OCI-LY7 (cell line): ENCODE measurements at regions not wholly inside any gene's neighbourhood (a gene's known extent, or its start where the extent isn't known, plus 50 kb on each side); places are given as distances from the start of the nearest gene placed in this dataset.

ENCODE experiments used
- BruUV-seq: library from RNA; stranded (reverse); fragments of 400-500 nt; replicated peaks from 2 replicates; lab custom pipeline; 2021; lab: Mats Ljungman, UMichigan
- CTCF ChIA-PET: fragments of 300-600 bp; sonication (Branson Sonifier 250); formaldehyde crosslinking; loops from one replicate; lab custom pipeline; 2022; ENCODE audit warnings: antibody characterized with exemption; ENCODE audit not compliant: unreplicated experiment; lab: Charles Lee
- POLR2A ChIA-PET: fragments of 300-600 bp; sonication (Branson Sonifier 250); formaldehyde crosslinking; loops from one replicate; lab custom pipeline; 2022; ENCODE audit warnings: antibody characterized with exemption; lab: Charles Lee
- DNase-seq: peaks from one replicate; pipeline ENCODE4 v3.0.0-alpha.2; 2015; ENCODE audit warnings: low spot score
- H2AFZ ChIP-seq: fragments of 200-600 bp; sonication (generic), shearing (Covaris generic); 2 replicates; pipeline ENCODE4 v1.6.1; 2014; ENCODE audit warnings: mild to moderate bottlenecking, antibody characterized with exemption, low read length, moderate library complexity
- H3K27ac ChIP-seq: fragments of 200-600 bp; sonication (generic); 2 replicates; pipeline ENCODE4 v1.5.1; 2014; ENCODE audit warnings: mixed run types, low read depth, mild to moderate bottlenecking, moderate library complexity, low read length, inconsistent platforms; ENCODE audit not compliant: poor library complexity, severe bottlenecking
- H3K36me3 ChIP-seq: fragments of 200-600 bp; sonication (generic); 2 replicates; pipeline ENCODE4 v1.6.1; 2014; ENCODE audit warnings: mild to moderate bottlenecking, antibody characterized with exemption, low read length, moderate library complexity, mixed read lengths; ENCODE audit not compliant: insufficient read depth
- H3K4me1 ChIP-seq: fragments of 200-600 bp; sonication (generic); 2 replicates; pipeline ENCODE4 v1.5.1; 2014; ENCODE audit warnings: mild to moderate bottlenecking, low read length; ENCODE audit not compliant: insufficient read depth, poor library complexity, severe bottlenecking
- H3K4me2 ChIP-seq: fragments of 200-600 bp; sonication (generic); 2 replicates; pipeline ENCODE4 v1.6.1; 2014; ENCODE audit warnings: mild to moderate bottlenecking, low read length
- H3K4me3 ChIP-seq: fragments of 200-600 bp; sonication (generic); 2 replicates; pipeline ENCODE4 v1.5.1; 2014; ENCODE audit warnings: mild to moderate bottlenecking, low read depth, low read length; ENCODE audit not compliant: poor library complexity, severe bottlenecking
- H3K79me2 ChIP-seq: fragments of 200-600 bp; sonication (generic); 2 replicates; pipeline ENCODE4 v1.6.1; 2016; ENCODE audit warnings: low read depth, mild to moderate bottlenecking, low read length, moderate library complexity, mixed read lengths; ENCODE audit not compliant: insufficient read depth
- H3K9me2 ChIP-seq: fragments of 200-600 bp; sonication (generic); 2 replicates; pipeline ENCODE4 v1.6.1; 2016; ENCODE audit warnings: mild to moderate bottlenecking, low read length, mixed read lengths; ENCODE audit not compliant: insufficient read depth
- H3K9me3 ChIP-seq: fragments of 200-600 bp; sonication (generic); 2 replicates; pipeline ENCODE4 v1.6.1; 2014; ENCODE audit warnings: mild to moderate bottlenecking, mixed run types, low read length, mixed read lengths
- H4K20me1 ChIP-seq: fragments of 200-600 bp; sonication (generic); 2 replicates; pipeline ENCODE4 v1.6.1; 2014; ENCODE audit warnings: mild to moderate bottlenecking, antibody characterized with exemption, low read length, moderate library complexity, mixed read lengths; ENCODE audit not compliant: insufficient read depth
- EZH2phosphoT487 ChIP-seq: fragments of 200-600 bp; sonication (generic); IDR thresholded peaks from 2 replicates; pipeline ENCODE4 v1.6.1; 2018; ENCODE audit warnings: low read depth, borderline replicate concordance, mild to moderate bottlenecking, mixed run types, antibody characterized with exemption, low read length, moderate library complexity, mixed read lengths
- intact Hi-C: fragments of 100-400 bp; cut with micrococcal nuclease; formaldehyde crosslinking; loops from one replicate; pipeline ENCODE4 v1.10.0; 2022; ENCODE audit not compliant: unreplicated experiment
- TF ChIP-seq, protein P1 (sequence below): fragments of 200-600 bp; sonication (generic); conservative IDR thresholded peaks from 2 replicates; pipeline ENCODE4 v1.5.1; 2014; ENCODE audit warnings: mild to moderate bottlenecking, antibody characterized with exemption, low read length, moderate library complexity, mixed read lengths

DNA sequence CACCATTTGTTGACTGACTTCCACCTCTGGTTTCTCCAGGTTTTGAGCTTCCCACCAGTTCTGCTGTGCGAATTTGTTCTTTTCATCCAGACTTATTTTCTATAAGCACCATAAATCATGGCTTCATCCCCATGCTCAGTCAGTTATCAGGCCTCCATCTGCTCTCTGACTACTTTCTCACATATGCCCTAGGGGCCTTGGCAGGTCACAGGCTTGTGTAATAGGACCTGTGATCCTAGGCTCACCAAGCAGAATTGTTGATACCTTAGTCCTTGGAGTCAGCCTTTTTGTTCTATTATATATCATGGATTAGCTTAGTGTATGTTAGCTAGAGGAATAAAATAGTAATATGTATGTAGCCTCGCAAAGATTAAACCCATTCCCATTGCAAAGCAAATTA is 284.2 kb upstream of the TANK start:
- no peaks in the 10 kb centered on the region for H3K9me3 ChIP-seq
- intact Hi-C loops: no loop called here
- no TSS peak for BruUV-seq
- H3K9me2 ChIP-seq: no peaks in the 10 kb centered on the region; the same call in 1 of the 2 replicates
- POLR2A ChIA-PET: interaction anchor here (1.7 kb wide), 1 partner anchor 21 kb away, joined by 5 read pairs; no protein-coding TSS in a partner anchor
- H3K79me2 ChIP-seq: no peaks in the 10 kb centered on the region
- H3K36me3 ChIP-seq: no peaks in the 10 kb centered on the region
- no peak overlapping the region for H2AFZ ChIP-seq
- H3K27ac ChIP-seq: no peak overlapping the region
- H3K4me2 ChIP-seq: no peak overlapping the region
- no peak overlapping the region for H3K4me3 ChIP-seq
- CTCF ChIA-PET: no interaction called here
- no peaks in the 10 kb centered on the region for H4K20me1 ChIP-seq
- DNase-seq: no peak
- TF ChIP-seq, protein P1, sequence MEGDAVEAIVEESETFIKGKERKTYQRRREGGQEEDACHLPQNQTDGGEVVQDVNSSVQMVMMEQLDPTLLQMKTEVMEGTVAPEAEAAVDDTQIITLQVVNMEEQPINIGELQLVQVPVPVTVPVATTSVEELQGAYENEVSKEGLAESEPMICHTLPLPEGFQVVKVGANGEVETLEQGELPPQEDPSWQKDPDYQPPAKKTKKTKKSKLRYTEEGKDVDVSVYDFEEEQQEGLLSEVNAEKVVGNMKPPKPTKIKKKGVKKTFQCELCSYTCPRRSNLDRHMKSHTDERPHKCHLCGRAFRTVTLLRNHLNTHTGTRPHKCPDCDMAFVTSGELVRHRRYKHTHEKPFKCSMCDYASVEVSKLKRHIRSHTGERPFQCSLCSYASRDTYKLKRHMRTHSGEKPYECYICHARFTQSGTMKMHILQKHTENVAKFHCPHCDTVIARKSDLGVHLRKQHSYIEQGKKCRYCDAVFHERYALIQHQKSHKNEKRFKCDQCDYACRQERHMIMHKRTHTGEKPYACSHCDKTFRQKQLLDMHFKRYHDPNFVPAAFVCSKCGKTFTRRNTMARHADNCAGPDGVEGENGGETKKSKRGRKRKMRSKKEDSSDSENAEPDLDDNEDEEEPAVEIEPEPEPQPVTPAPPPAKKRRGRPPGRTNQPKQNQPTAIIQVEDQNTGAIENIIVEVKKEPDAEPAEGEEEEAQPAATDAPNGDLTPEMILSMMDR: no peak
- TF ChIP-seq EZH2phosphoT487: no peak
- no peaks in the 10 kb centered on the region for H3K4me1 ChIP-seq

DNA sequence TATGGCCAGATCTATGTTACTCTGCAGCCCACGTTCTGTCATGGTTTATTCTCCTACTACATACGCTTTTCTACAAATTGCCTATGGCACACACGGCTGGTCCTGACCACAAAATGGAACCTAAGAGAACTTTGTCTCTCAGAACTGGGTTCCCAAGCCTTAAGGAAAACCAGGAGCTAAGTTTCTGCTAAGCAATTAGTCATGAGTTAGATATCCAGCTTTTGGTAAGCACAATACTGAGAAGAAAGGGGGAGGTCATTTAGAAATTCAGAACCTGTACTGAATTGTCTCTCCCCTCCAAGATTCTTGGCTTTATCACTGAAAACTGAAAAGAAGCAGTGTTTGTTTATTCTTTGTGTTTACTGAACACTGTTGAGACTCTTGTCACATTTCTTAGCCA is 283.5 kb upstream of the TANK start:
- no peak for DNase-seq
- no TSS peak for BruUV-seq
- H2AFZ ChIP-seq: no peak overlapping the region
- H3K9me2 ChIP-seq: no peaks in the 10 kb centered on the region; the same call in 1 of the 2 replicates
- no peaks in the 10 kb centered on the region for H3K4me1 ChIP-seq
- no peaks in the 10 kb centered on the region for H3K36me3 ChIP-seq
- no peaks in the 10 kb centered on the region for H4K20me1 ChIP-seq
- CTCF ChIA-PET: no interaction called here
- H3K4me2 ChIP-seq: no peak overlapping the region
- H3K79me2 ChIP-seq: no peaks in the 10 kb centered on the region
- no peak overlapping the region for H3K4me3 ChIP-seq
- no peaks in the 10 kb centered on the region for H3K9me3 ChIP-seq
- intact Hi-C loops: no loop called here
- POLR2A ChIA-PET: interaction anchor here (0.6 kb wide), 1 partner anchor 59 kb away, joined by 3 read pairs; no protein-coding TSS in a partner anchor
- no peak overlapping the region for H3K27ac ChIP-seq
- TF ChIP-seq EZH2phosphoT487: no peak
- TF ChIP-seq, protein P1: no peak

DNA sequence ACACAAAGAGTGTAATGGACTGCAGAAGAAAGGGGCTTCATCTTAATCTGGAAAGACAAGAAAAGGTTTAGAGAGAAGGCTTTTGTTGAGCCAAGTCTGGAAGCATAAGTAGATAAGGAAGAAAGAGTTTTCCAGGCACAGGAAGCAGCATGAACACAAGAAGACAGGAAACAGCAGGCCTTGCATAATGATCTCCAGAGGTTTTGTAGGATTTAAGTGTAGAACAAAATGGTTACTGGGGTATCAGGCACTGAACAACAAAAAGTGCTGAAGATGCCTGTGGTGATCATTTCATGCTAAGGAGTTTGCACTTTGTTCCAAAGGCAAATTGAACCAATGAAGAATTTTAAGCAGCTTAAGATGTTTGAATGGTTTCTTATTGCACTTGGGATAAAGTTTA is 281.6 kb upstream of the TANK start:
- H3K9me3 ChIP-seq: no peaks in the 10 kb centered on the region
- CTCF ChIA-PET: no interaction called here
- BruUV-seq: no TSS peak
- no peaks in the 10 kb centered on the region; the same call in 1 of the 2 replicates for H3K9me2 ChIP-seq
- no peaks in the 10 kb centered on the region for H3K4me1 ChIP-seq
- no peak overlapping the region for H3K4me2 ChIP-seq
- H3K27ac ChIP-seq: no peak overlapping the region
- no peaks in the 10 kb centered on the region for H3K79me2 ChIP-seq
- H3K36me3 ChIP-seq: no peaks in the 10 kb centered on the region
- no peak for TF ChIP-seq EZH2phosphoT487
- TF ChIP-seq, protein P1: no peak
- no peak for DNase-seq
- POLR2A ChIA-PET: interaction anchor here (0.6 kb wide), 1 partner anchor 1251 kb away, joined by 3 read pairs; no protein-coding TSS in a partner anchor
- intact Hi-C loops: no loop called here
- H2AFZ ChIP-seq: no peak overlapping the region
- H4K20me1 ChIP-seq: no peaks in the 10 kb centered on the region
- H3K4me3 ChIP-seq: no peak overlapping the region
